GM23338 (cell line): ENCODE measurements at regions not wholly inside any gene's neighbourhood (a gene's known extent, or its start where the extent isn't known, plus 50 kb on each side); places are given as distances from the start of the nearest gene placed in this dataset.

Experiments used
- ATAC-seq: fragments of 200-7000 bp; cut with Tn5 transposase; 3 replicates; pipeline ENCODE4 v1.9.1; 2020
- DNase-seq: peaks from one replicate; pipeline ENCODE4 v3.0.0-alpha.2; 2015; ENCODE audit warnings: low spot score
- H2AFZ ChIP-seq: fragments of 200-600 bp; sonication (generic); 2 replicates; pipeline ENCODE4 v1.8.0; 2016; ENCODE audit warnings: antibody characterized with exemption, mild to moderate bottlenecking, moderate library complexity
- H3F3A ChIP-seq: fragments of 200-600 bp; sonication (generic); replicated peaks from 2 replicates; pipeline ENCODE4 v1.8.0; 2017; ENCODE audit warnings: antibody characterized with exemption, mixed run types, low read depth
- H3K27ac ChIP-seq: fragments of 200-600 bp; sonication (generic); 2 replicates; pipeline ENCODE4 v1.6.1; 2016; ENCODE audit warnings: low read depth
- H3K27me3 ChIP-seq: fragments of 200-600 bp; sonication (generic); 2 replicates; pipeline ENCODE4 v1.8.0; 2016; ENCODE audit warnings: mild to moderate bottlenecking, mixed run types, moderate library complexity; ENCODE audit not compliant: insufficient read depth
- H3K36me3 ChIP-seq: fragments of 200-600 bp; sonication (generic); 2 replicates; pipeline ENCODE4 v1.8.0; 2016; ENCODE audit warnings: mild to moderate bottlenecking; ENCODE audit not compliant: insufficient read depth
- H3K4me1 ChIP-seq: fragments of 200-600 bp; sonication (generic); 2 replicates; pipeline ENCODE4 v1.8.0; 2016; ENCODE audit warnings: mild to moderate bottlenecking, moderate library complexity; ENCODE audit not compliant: insufficient read depth
- H3K4me2 ChIP-seq: fragments of 200-600 bp; sonication (generic); 2 replicates; pipeline ENCODE4 v1.7.1; 2017; ENCODE audit warnings: mixed run types
- H3K4me3 ChIP-seq: fragments of 200-600 bp; sonication (generic); 2 replicates; pipeline ENCODE4 v1.6.1; 2016; ENCODE audit warnings: mixed run types
- H3K79me2 ChIP-seq: fragments of 200-600 bp; sonication (generic); replicated peaks from 2 replicates; pipeline ENCODE4 v1.8.0; 2017; ENCODE audit warnings: mild to moderate bottlenecking; ENCODE audit not compliant: insufficient read depth
- H3K9me2 ChIP-seq: fragments of 200-600 bp; sonication (generic); 2 replicates; pipeline ENCODE4 v1.8.0; 2017; ENCODE audit not compliant: insufficient read depth
- H4K20me1 ChIP-seq: fragments of 200-600 bp; sonication (generic); replicated peaks from 2 replicates; pipeline ENCODE4 v1.8.0; 2017; ENCODE audit warnings: mild to moderate bottlenecking; ENCODE audit not compliant: insufficient read depth
- H3K27ac Mint-ChIP-seq: 2 replicates; pipeline ENCODE4 v1.8.0; 2020; ENCODE audit warnings: inconsistent platforms, mild to moderate bottlenecking, moderate library complexity, mixed read lengths
- H3K27me3 Mint-ChIP-seq: 3 replicates; pipeline ENCODE4 v1.8.0; 2022; ENCODE audit warnings: low read depth, mild to moderate bottlenecking, moderate library complexity, mixed read lengths, inconsistent platforms; ENCODE audit not compliant: insufficient read depth, poor library complexity
- H3K36me3 Mint-ChIP-seq: 3 replicates; pipeline ENCODE4 v1.8.0; 2021; ENCODE audit warnings: low read depth, mild to moderate bottlenecking, inconsistent platforms, moderate library complexity, mixed read lengths
- H3K4me1 Mint-ChIP-seq: 3 replicates; pipeline ENCODE4 v1.8.0; 2020; ENCODE audit warnings: mild to moderate bottlenecking, inconsistent platforms, mixed read lengths
- H3K4me3 Mint-ChIP-seq: 3 replicates; pipeline ENCODE4 v1.8.0; 2021; ENCODE audit warnings: moderate library complexity, mild to moderate bottlenecking, inconsistent platforms, mixed read lengths
- H3K9me3 Mint-ChIP-seq: 3 replicates; pipeline ENCODE4 v1.8.0; 2020; ENCODE audit warnings: moderate library complexity, mild to moderate bottlenecking, inconsistent platforms, mixed read lengths
- CTCF ChIP-seq, 2 experiments: fragments of 200-600 bp in 1 of 2; sonication (generic) in 1 of 2; conservative IDR thresholded peaks; 2 replicates each; pipeline versions ENCODE4 v1.5.1 to v1.6.1; 2016 to 2017; ENCODE audit warnings: antibody characterized with exemption in 2 of 2, low read depth in 2 of 2, mild to moderate bottlenecking in 2 of 2, moderate library complexity in 1 of 2
- JUNB ChIP-seq: IDR thresholded peaks from one replicate; pipeline ENCODE4 v1.6.1; 2016; ENCODE audit warnings: antibody characterized with exemption; ENCODE audit not compliant: unreplicated experiment
- POLR2AphosphoS5 ChIP-seq: IDR thresholded peaks from 2 replicates; pipeline ENCODE4 v1.6.1; 2016; ENCODE audit warnings: antibody characterized with exemption, low read depth
- ZNF114 ChIP-seq: fragments of 250-450 bp; sonication (Bioruptor Pico); IDR thresholded peaks from 2 replicates; pipeline ENCODE4 v1.5.0; 2020; ENCODE audit warnings: mild to moderate bottlenecking, moderate library complexity
- ZNF331 ChIP-seq: fragments of 250-450 bp; sonication (Bioruptor Pico); IDR thresholded peaks from 2 replicates; pipeline ENCODE4 v1.5.0; 2020; ENCODE audit warnings: low read depth, mild to moderate bottlenecking, moderate library complexity
- TF ChIP-seq, protein P1 (sequence below): fragments of 250-450 bp; sonication (Bioruptor Pico); IDR thresholded peaks from 2 replicates; pipeline ENCODE4 v1.5.0; 2020; ENCODE audit warnings: mild to moderate bottlenecking, moderate library complexity

- Histone ChIP-seq H3F3A (no peaks in the 10 kb centered on the region), H4K20me1 (no peaks in the 10 kb centered on the region), H3K4me1 (no peaks in the 10 kb centered on the region), H3K4me3 (no peak overlapping the region), H3K27me3 (no peaks in the 10 kb centered on the region), H3K9me2 (no peaks in the 10 kb centered on the region), H3K79me2 (no peaks in the 10 kb centered on the region), H3K27ac (no peak overlapping the region), H3K36me3 (0 out of 2 replicates have a peak, but pooled peaks cover 5% of the 10 kb centered on the region), H3K4me2 (no peak overlapping the region), H2AFZ (no peak overlapping the region)
- Mint-ChIP-seq H3K9me3 (peaks cover 90% of the 10 kb centered on the region), H3K4me3 (no peak overlapping the region), H3K27ac (no peak overlapping the region), H3K27me3 (peaks cover 3% of the 10 kb centered on the region), H3K4me1 (no peaks in the 10 kb centered on the region), H3K36me3 (peaks cover 10% of the 10 kb centered on the region; the same call in 2 of the 3 replicates)
- no peak for ATAC-seq
- DNase-seq: no peak
- TF ChIP-seq POLR2AphosphoS5: no peak
- TF ChIP-seq ZNF114 (CRISPR knock-in tag): no peak
- no peak for TF ChIP-seq ZNF331 (CRISPR knock-in tag)
- no peak for TF ChIP-seq JUNB
- no peak for TF ChIP-seq CTCF (conservative IDR thresholded peaks at IDR 0.05; ENCODE audit: low read depth in 2 of 2)
- TF ChIP-seq, protein P1, sequence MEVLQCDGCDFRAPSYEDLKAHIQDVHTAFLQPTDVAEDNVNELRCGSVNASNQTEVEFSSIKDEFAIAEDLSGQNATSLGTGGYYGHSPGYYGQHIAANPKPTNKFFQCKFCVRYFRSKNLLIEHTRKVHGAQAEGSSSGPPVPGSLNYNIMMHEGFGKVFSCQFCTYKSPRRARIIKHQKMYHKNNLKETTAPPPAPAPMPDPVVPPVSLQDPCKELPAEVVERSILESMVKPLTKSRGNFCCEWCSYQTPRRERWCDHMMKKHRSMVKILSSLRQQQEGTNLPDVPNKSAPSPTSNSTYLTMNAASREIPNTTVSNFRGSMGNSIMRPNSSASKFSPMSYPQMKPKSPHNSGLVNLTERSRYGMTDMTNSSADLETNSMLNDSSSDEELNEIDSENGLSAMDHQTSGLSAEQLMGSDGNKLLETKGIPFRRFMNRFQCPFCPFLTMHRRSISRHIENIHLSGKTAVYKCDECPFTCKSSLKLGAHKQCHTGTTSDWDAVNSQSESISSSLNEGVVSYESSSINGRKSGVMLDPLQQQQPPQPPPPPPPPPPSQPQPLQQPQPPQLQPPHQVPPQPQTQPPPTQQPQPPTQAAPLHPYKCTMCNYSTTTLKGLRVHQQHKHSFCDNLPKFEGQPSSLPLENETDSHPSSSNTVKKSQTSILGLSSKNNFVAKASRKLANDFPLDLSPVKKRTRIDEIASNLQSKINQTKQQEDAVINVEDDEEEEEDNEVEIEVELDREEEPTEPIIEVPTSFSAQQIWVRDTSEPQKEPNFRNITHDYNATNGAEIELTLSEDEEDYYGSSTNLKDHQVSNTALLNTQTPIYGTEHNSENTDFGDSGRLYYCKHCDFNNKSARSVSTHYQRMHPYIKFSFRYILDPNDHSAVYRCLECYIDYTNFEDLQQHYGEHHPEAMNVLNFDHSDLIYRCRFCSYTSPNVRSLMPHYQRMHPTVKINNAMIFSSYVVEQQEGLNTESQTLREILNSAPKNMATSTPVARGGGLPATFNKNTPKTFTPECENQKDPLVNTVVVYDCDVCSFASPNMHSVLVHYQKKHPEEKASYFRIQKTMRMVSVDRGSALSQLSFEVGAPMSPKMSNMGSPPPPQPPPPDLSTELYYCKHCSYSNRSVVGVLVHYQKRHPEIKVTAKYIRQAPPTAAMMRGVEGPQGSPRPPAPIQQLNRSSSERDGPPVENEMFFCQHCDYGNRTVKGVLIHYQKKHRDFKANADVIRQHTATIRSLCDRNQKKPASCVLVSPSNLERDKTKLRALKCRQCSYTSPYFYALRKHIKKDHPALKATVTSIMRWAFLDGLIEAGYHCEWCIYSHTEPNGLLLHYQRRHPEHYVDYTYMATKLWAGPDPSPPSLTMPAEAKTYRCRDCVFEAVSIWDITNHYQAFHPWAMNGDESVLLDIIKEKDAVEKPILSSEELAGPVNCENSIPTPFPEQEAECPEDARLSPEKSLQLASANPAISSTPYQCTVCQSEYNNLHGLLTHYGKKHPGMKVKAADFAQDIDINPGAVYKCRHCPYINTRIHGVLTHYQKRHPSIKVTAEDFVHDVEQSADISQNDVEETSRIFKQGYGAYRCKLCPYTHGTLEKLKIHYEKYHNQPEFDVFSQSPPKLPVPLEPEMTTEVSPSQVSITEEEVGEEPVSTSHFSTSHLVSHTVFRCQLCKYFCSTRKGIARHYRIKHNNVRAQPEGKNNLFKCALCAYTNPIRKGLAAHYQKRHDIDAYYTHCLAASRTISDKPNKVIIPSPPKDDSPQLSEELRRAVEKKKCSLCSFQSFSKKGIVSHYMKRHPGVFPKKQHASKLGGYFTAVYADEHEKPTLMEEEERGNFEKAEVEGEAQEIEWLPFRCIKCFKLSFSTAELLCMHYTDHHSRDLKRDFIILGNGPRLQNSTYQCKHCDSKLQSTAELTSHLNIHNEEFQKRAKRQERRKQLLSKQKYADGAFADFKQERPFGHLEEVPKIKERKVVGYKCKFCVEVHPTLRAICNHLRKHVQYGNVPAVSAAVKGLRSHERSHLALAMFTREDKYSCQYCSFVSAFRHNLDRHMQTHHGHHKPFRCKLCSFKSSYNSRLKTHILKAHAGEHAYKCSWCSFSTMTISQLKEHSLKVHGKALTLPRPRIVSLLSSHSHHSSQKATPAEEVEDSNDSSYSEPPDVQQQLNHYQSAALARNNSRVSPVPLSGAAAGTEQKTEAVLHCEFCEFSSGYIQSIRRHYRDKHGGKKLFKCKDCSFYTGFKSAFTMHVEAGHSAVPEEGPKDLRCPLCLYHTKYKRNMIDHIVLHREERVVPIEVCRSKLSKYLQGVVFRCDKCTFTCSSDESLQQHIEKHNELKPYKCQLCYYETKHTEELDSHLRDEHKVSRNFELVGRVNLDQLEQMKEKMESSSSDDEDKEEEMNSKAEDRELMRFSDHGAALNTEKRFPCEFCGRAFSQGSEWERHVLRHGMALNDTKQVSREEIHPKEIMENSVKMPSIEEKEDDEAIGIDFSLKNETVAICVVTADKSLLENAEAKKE (CRISPR knock-in tag): no peak
Measured at GRCh38 chr3:6189384-6189783, 671.5 kb upstream of the GRM7 start.
